H9 (cell line): ENCODE measurements at regions not wholly inside any gene's neighbourhood (a gene's known extent, or its start where the extent isn't known, plus 50 kb on each side); places are given as distances from the start of the nearest gene placed in this dataset.
A peak's percentile ranks its signal among the peaks of the same experiment; 100 is the strongest.

Experiments
- DNase-seq: peaks from one replicate; pipeline ENCODE4 v3.0.0-alpha.2; 2017
- H2AFZ ChIP-seq: one replicate; pipeline ENCODE4 v1.6.1; 2013; ENCODE audit warnings: mild to moderate bottlenecking, low read length, control low read depth, moderate library complexity
- H2AK5ac ChIP-seq: 2 replicates; pipeline ENCODE4 v1.6.1; 2013; ENCODE audit warnings: low read length, control low read depth, mixed read lengths; ENCODE audit not compliant: insufficient read length
- H2BK120ac ChIP-seq: one replicate; pipeline ENCODE4 v1.6.1; 2013; ENCODE audit warnings: low read depth, mild to moderate bottlenecking, low read length, control low read depth, inconsistent platforms; ENCODE audit not compliant: poor library complexity, severe bottlenecking
- H2BK12ac ChIP-seq: 2 replicates; pipeline ENCODE4 v1.6.1; 2013; ENCODE audit warnings: low read length, control low read depth, mixed read lengths, low read depth; ENCODE audit not compliant: insufficient read length
- H2BK15ac ChIP-seq: 2 replicates; pipeline ENCODE4 v1.6.1; 2013; ENCODE audit warnings: low read depth, low read length, control low read depth
- H2BK20ac ChIP-seq: one replicate; pipeline ENCODE4 v1.6.1; 2013; ENCODE audit warnings: low read depth, mild to moderate bottlenecking, low read length, control low read depth, inconsistent platforms; ENCODE audit not compliant: poor library complexity, severe bottlenecking
- H2BK5ac ChIP-seq: 2 replicates; pipeline ENCODE4 v1.6.1; 2013; ENCODE audit warnings: low read length, control low read depth, mixed read lengths; ENCODE audit not compliant: insufficient read length
- H3K14ac ChIP-seq: 2 replicates; pipeline ENCODE4 v1.6.1; 2013; ENCODE audit warnings: low read length, control low read depth; ENCODE audit not compliant: insufficient read depth
- H3K18ac ChIP-seq: 2 replicates; pipeline ENCODE4 v1.6.1; 2013; ENCODE audit warnings: low read depth, mild to moderate bottlenecking, mixed read lengths, low read length, control low read depth; ENCODE audit not compliant: insufficient read length
- H3K23ac ChIP-seq: 2 replicates; pipeline ENCODE4 v1.6.1; 2013; ENCODE audit warnings: low read length, control low read depth, mixed read lengths, low read depth; ENCODE audit not compliant: insufficient read length
- H3K23me2 ChIP-seq: 2 replicates; pipeline ENCODE4 v1.6.1; 2013; ENCODE audit warnings: low read depth, mild to moderate bottlenecking, mixed read lengths, low read length, control low read depth; ENCODE audit not compliant: insufficient read length, poor library complexity, severe bottlenecking
- H3K27ac ChIP-seq: 2 replicates; pipeline ENCODE4 v1.5.1; 2013; ENCODE audit warnings: low read length, control low read depth, mixed read lengths, low read depth; ENCODE audit not compliant: insufficient read length
- H3K27me3 ChIP-seq: 2 replicates; pipeline ENCODE4 v1.6.1; 2013; ENCODE audit warnings: low read length, control low read depth, inconsistent platforms; ENCODE audit not compliant: insufficient read depth
- H3K4ac ChIP-seq: 2 replicates; pipeline ENCODE4 v1.6.1; 2013; ENCODE audit warnings: low read depth, mild to moderate bottlenecking, control low read depth, inconsistent platforms, low read length, moderate library complexity
- H3K4me1 ChIP-seq: 2 replicates; pipeline ENCODE4 v1.6.1; 2013; ENCODE audit warnings: low read length, control low read depth, inconsistent platforms; ENCODE audit not compliant: insufficient read depth
- H3K4me2 ChIP-seq: 2 replicates; pipeline ENCODE4 v1.6.1; 2013; ENCODE audit warnings: low read length, control low read depth, mixed read lengths; ENCODE audit not compliant: insufficient read length, insufficient read depth
- H3K56ac ChIP-seq: 2 replicates; pipeline ENCODE4 v1.6.1; 2013; ENCODE audit warnings: low read depth, mild to moderate bottlenecking, mixed read lengths, low read length, control low read depth; ENCODE audit not compliant: insufficient read length
- H3K79me1 ChIP-seq: 2 replicates; pipeline ENCODE4 v1.6.1; 2013; ENCODE audit warnings: low read depth, mild to moderate bottlenecking, moderate library complexity, low read length, control low read depth, inconsistent platforms; ENCODE audit not compliant: insufficient read depth, poor library complexity, severe bottlenecking
- H3K79me2 ChIP-seq: 2 replicates; pipeline ENCODE4 v1.6.1; 2013; ENCODE audit warnings: low read length, control low read depth, inconsistent platforms; ENCODE audit not compliant: insufficient read depth
- H3K9ac ChIP-seq: 2 replicates; pipeline ENCODE4 v1.6.1; 2013; ENCODE audit warnings: low read length, control low read depth, mixed read lengths; ENCODE audit not compliant: insufficient read length; ENCODE audit errors: extremely low read depth
- H3K9me3 ChIP-seq: one replicate; pipeline ENCODE4 v1.6.1; 2013; ENCODE audit warnings: low read depth, low read length, inconsistent platforms; ENCODE audit not compliant: control insufficient read depth
- H3T11ph ChIP-seq: one replicate; pipeline ENCODE4 v1.6.1; 2013; ENCODE audit warnings: mild to moderate bottlenecking, low read length, control low read depth, inconsistent platforms
- H4K20me1 ChIP-seq: one replicate; pipeline ENCODE4 v1.6.1; 2013; ENCODE audit not compliant: control insufficient read depth, insufficient read length, insufficient read depth
- H4K5ac ChIP-seq: 2 replicates; pipeline ENCODE4 v1.6.1; 2013; ENCODE audit warnings: low read depth, mild to moderate bottlenecking, mixed read lengths, low read length, control low read depth; ENCODE audit not compliant: insufficient read length
- H4K8ac ChIP-seq: replicated peaks from 2 replicates; pipeline ENCODE4 v1.6.1; 2013; ENCODE audit warnings: low read length, control low read depth, mixed read lengths, low read depth; ENCODE audit not compliant: insufficient read length
- H4K91ac ChIP-seq: 2 replicates; pipeline ENCODE4 v1.6.1; 2013; ENCODE audit warnings: low read depth, mild to moderate bottlenecking, moderate library complexity, mixed read lengths, low read length, control low read depth; ENCODE audit not compliant: insufficient read length
- H3K27ac Mint-ChIP-seq, 3 experiments: 2 replicates in 2 of 3; 3 replicates in 1 of 3; pipeline ENCODE4 v1.8.0; 2020 to 2021; ENCODE audit warnings: mixed read lengths in 3 of 3, mild to moderate bottlenecking in 1 of 3, moderate library complexity in 1 of 3
- H3K27me3 Mint-ChIP-seq: 2 replicates; pipeline ENCODE4 v1.8.0; 2021; ENCODE audit warnings: low read depth, mild to moderate bottlenecking, moderate library complexity, mixed read lengths
- H3K36me3 Mint-ChIP-seq, 3 experiments: 2 replicates in 2 of 3; 3 replicates in 1 of 3; pipeline ENCODE4 v1.8.0; 2020 to 2021; ENCODE audit warnings: low read depth in 3 of 3, mixed read lengths in 3 of 3; ENCODE audit not compliant: insufficient read depth in 1 of 3
- H3K4me1 Mint-ChIP-seq, 2 experiments: 2 replicates each; pipeline ENCODE4 v1.8.0; 2020; ENCODE audit warnings: mixed read lengths in 2 of 2
- H3K4me3 Mint-ChIP-seq, 2 experiments: 2 replicates in 1 of 2; 3 replicates in 1 of 2; pipeline ENCODE4 v1.8.0; 2020 to 2021; ENCODE audit warnings: mild to moderate bottlenecking in 2 of 2, mixed read lengths in 2 of 2, moderate library complexity in 1 of 2
- H3K9me3 Mint-ChIP-seq, 2 experiments: 2 replicates in 1 of 2; 3 replicates in 1 of 2; pipeline ENCODE4 v1.8.0; 2020; ENCODE audit warnings: mild to moderate bottlenecking in 2 of 2, mixed read lengths in 2 of 2, moderate library complexity in 1 of 2
- CTCF ChIP-seq: fragments of 200-600 bp; sonication (generic); conservative IDR thresholded peaks from 3 replicates; pipeline ENCODE4 v1.8.0; 2021; ENCODE audit warnings: antibody characterized with exemption, mild to moderate bottlenecking
- WGBS: extraction: QIAGEN DNeasy Blood & Tissue Kit; methylation state at CpG from one replicate; pipeline ENCODE4 v1.1.7; 2013; ENCODE audit warnings: missing lambda C conversion rate, low lambda C conversion rate, mixed read lengths; ENCODE audit not compliant: insufficient read length; ENCODE audit errors: extremely low coverage; 5-methylcytosine and 5-hydroxymethylcytosine counted together

GRCh38 chr2:21821672-21822227 is 698.0 kb downstream of the TDRD15 start:
- no peak overlapping the region for H3K23ac ChIP-seq
- no peak overlapping the region for H2BK5ac ChIP-seq
- H2BK15ac ChIP-seq = no peak overlapping the region
- no peak for DNase-seq
- no peak overlapping the region for H4K5ac ChIP-seq
- no peaks in the 10 kb centered on the region for H3K79me1 ChIP-seq
- no peak overlapping the region for H4K91ac ChIP-seq
- no CpG with 5 or more reads among the region's 6 CpGs for WGBS
- no peak overlapping the region for H3T11ph ChIP-seq
- H3K27ac Mint-ChIP-seq = peak overlapping the region in 2 of 3 experiments; percentile 16 to 92; a peak in 3 of 7 replicates
- no peaks in the 10 kb centered on the region for H3K23me2 ChIP-seq
- H3K4me1 ChIP-seq = peaks cover 5% of the 10 kb centered on the region; the same call in 1 of the 2 replicates
- H3K79me2 ChIP-seq = no peaks in the 10 kb centered on the region
- H3K4me1 Mint-ChIP-seq = peaks cover 35% of the 10 kb centered on the region in 2 experiments
- no peak overlapping the region for H2AK5ac ChIP-seq
- no peak overlapping the region for H3K18ac ChIP-seq
- no peak overlapping the region for H3K27ac ChIP-seq
- no peak overlapping the region for H2AFZ ChIP-seq
- no peak overlapping the region for H2BK20ac ChIP-seq
- no peak overlapping the region for H3K56ac ChIP-seq
- no peaks in the 10 kb centered on the region for H3K27me3 Mint-ChIP-seq
- no peak for TF ChIP-seq CTCF
- no peak overlapping the region for H3K14ac ChIP-seq
- H3K4me2 ChIP-seq = no peak overlapping the region
- H4K20me1 ChIP-seq = no peaks in the 10 kb centered on the region
- no peak overlapping the region for H3K4ac ChIP-seq
- no peak overlapping the region for H3K9ac ChIP-seq
- H2BK12ac ChIP-seq = no peak overlapping the region
- H4K8ac ChIP-seq = no peak overlapping the region
- H3K36me3 Mint-ChIP-seq = no peaks in the 10 kb centered on the region; a peak in 1 of 7 replicates
- H3K27me3 ChIP-seq = no peaks in the 10 kb centered on the region
- H3K9me3 Mint-ChIP-seq = no peaks in the 10 kb centered on the region
- H3K4me3 Mint-ChIP-seq = no peak overlapping the region
- no peaks in the 10 kb centered on the region for H3K9me3 ChIP-seq
- no peak overlapping the region for H2BK120ac ChIP-seq
